Calu3 (cell line): ENCODE measurements at regions not wholly inside any gene's neighbourhood (a gene's known extent, or its start where the extent isn't known, plus 50 kb on each side); places are given as distances from the start of the nearest gene placed in this dataset.

ENCODE experiments used
- BruUV-seq: library from RNA; stranded (reverse); fragments of 400-500 nt; replicated peaks from 2 replicates; lab custom pipeline; 2021; lab: Mats Ljungman, UMichigan
- CTCF ChIA-PET: fragments of 300-600 bp; sonication (Branson Sonifier 250); formaldehyde crosslinking; loops from one replicate; lab custom pipeline; 2022; ENCODE audit warnings: antibody characterized with exemption; lab: Charles Lee
- DNase-seq: peaks from one replicate; pipeline ENCODE4 v3.0.0; 2022
- H3K27ac Mint-ChIP-seq: one replicate; pipeline ENCODE4 v1.8.0; 2022; ENCODE audit warnings: mixed read lengths; ENCODE audit not compliant: unreplicated experiment
- H3K27me3 Mint-ChIP-seq: one replicate; pipeline ENCODE4 v1.8.0; 2022; ENCODE audit warnings: mixed read lengths; ENCODE audit not compliant: unreplicated experiment
- H3K36me3 Mint-ChIP-seq: one replicate; pipeline ENCODE4 v1.8.0; 2022; ENCODE audit warnings: mild to moderate bottlenecking, moderate library complexity, mixed read lengths; ENCODE audit not compliant: insufficient read depth, unreplicated experiment
- H3K4me1 Mint-ChIP-seq: one replicate; pipeline ENCODE4 v1.8.0; 2022; ENCODE audit warnings: mild to moderate bottlenecking, low read depth, mixed read lengths; ENCODE audit not compliant: unreplicated experiment
- H3K4me3 Mint-ChIP-seq: one replicate; pipeline ENCODE4 v1.8.0; 2022; ENCODE audit warnings: mild to moderate bottlenecking, low read depth, moderate library complexity, mixed read lengths; ENCODE audit not compliant: unreplicated experiment
- H3K9me3 Mint-ChIP-seq: one replicate; pipeline ENCODE4 v1.8.0; 2022; ENCODE audit warnings: low read depth, mixed read lengths; ENCODE audit not compliant: unreplicated experiment
- intact Hi-C: fragments of 100-400 bp; cut with micrococcal nuclease; formaldehyde crosslinking; loops from one replicate; pipeline ENCODE4 v1.10.0; 2022; ENCODE audit not compliant: unreplicated experiment
- TF ChIP-seq, protein P1 (sequence below): fragments of 200-600 bp; IDR thresholded peaks from one replicate; pipeline ENCODE4 v1.8.0; 2022; ENCODE audit warnings: antibody characterized with exemption; ENCODE audit not compliant: unreplicated experiment

- H3K27ac Mint-ChIP-seq = no peak overlapping the region
Observed at GRCh38 chr11:127075758-127076157, 75.2 kb upstream of the KIRREL3 start.

DNA sequence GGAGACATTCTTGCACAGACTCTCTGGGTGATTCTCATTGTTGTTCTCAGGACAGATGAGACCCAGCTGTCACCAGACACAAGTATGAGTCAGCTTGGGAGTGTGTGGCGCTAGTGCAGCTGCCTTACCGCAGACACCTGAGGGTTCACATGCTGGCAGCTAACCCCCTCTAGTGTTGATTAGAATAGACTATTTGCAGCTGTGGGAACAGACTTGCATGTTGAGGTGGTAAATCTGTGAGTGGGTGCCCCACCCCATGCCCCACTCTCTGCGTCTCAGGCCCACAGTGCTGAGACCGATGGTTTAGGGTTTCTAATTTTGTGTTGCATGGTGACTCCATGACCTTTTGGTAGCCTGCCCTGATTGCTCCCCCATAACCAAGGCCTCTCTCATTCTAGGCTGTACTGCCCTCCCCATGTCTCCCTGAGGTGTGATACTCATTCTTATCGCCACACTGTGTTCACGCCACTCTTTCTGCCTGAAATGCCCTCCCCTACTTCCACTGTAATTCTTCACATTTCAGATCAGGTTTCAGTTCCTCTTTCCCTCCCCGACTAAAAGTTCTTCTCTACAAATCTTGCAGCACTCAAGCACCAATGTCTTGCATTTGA lies 73.7 kb upstream of the KIRREL3 start:
- Mint-ChIP-seq H3K4me1 (peaks cover 15% of the 10 kb centered on the region), H3K27me3 (no peaks in the 10 kb centered on the region), H3K36me3 (no peaks in the 10 kb centered on the region), H3K27ac (no peak overlapping the region), H3K4me3 (no peak overlapping the region), H3K9me3 (no peaks in the 10 kb centered on the region)
- CTCF ChIA-PET = interaction anchor here (0.7 to 1.7 kb wide), 7 partner anchors 56 to 358 kb away, joined by 3 to 7 read pairs (median 4); no protein-coding TSS in a partner anchor
- TF ChIP-seq, protein P1, sequence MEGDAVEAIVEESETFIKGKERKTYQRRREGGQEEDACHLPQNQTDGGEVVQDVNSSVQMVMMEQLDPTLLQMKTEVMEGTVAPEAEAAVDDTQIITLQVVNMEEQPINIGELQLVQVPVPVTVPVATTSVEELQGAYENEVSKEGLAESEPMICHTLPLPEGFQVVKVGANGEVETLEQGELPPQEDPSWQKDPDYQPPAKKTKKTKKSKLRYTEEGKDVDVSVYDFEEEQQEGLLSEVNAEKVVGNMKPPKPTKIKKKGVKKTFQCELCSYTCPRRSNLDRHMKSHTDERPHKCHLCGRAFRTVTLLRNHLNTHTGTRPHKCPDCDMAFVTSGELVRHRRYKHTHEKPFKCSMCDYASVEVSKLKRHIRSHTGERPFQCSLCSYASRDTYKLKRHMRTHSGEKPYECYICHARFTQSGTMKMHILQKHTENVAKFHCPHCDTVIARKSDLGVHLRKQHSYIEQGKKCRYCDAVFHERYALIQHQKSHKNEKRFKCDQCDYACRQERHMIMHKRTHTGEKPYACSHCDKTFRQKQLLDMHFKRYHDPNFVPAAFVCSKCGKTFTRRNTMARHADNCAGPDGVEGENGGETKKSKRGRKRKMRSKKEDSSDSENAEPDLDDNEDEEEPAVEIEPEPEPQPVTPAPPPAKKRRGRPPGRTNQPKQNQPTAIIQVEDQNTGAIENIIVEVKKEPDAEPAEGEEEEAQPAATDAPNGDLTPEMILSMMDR = peak; percentile 28
- intact Hi-C loops = loop anchor here (1.0 to 5.0 kb wide), 3 partner anchors 52 to 357 kb away; no protein-coding TSS in a partner anchor
- peak; percentile 60 for DNase-seq
- no TSS peak for BruUV-seq

More at GRCh38 chr11:127075758-127076157, 75.2 kb upstream of the KIRREL3 start:
- BruUV-seq = no TSS peak
- TF ChIP-seq, protein P1 = no peak
- Mint-ChIP-seq H3K9me3 (no peaks in the 10 kb centered on the region), H3K36me3 (no peaks in the 10 kb centered on the region), H3K27me3 (no peaks in the 10 kb centered on the region), H3K4me1 (peaks cover 15% of the 10 kb centered on the region), H3K4me3 (no peak overlapping the region)
- CTCF ChIA-PET = no interaction called here
- intact Hi-C loops = no loop called here
- DNase-seq = no peak

DNA sequence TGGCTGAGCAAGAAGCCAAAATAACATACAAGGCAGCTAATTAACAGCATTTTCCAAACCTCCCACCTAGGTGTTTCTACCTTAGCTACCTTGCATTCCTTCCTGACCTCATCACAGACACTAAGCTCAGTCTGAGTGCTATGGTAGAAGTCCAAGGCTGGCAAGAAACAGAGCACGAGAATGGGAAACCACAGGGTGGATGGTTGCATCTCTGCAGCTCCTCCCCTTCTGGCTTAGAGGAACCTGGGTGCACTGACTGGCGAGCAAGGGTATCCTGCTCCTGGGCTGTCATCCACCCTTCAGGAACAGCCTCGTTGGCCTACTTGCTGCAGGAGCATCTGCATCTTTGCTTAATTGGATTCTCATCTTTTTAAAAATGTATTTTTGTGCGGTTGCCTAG lies 73.1 kb upstream of the KIRREL3 start:
- BruUV-seq = no TSS peak
- TF ChIP-seq, protein P1 = no peak
- H3K27me3 Mint-ChIP-seq = no peaks in the 10 kb centered on the region
- peaks cover 15% of the 10 kb centered on the region for H3K4me1 Mint-ChIP-seq
- intact Hi-C loops = loop anchor here (1.0 to 5.0 kb wide), 3 partner anchors 51 to 356 kb away; no protein-coding TSS in a partner anchor
- H3K27ac Mint-ChIP-seq = no peak overlapping the region
- CTCF ChIA-PET = interaction anchor here (0.7 to 1.7 kb wide), 7 partner anchors 55 to 357 kb away, joined by 3 to 7 read pairs (median 4); no protein-coding TSS in a partner anchor
- H3K4me3 Mint-ChIP-seq = no peak overlapping the region
- DNase-seq = no peak
- H3K9me3 Mint-ChIP-seq = no peaks in the 10 kb centered on the region
- no peaks in the 10 kb centered on the region for H3K36me3 Mint-ChIP-seq

DNA sequence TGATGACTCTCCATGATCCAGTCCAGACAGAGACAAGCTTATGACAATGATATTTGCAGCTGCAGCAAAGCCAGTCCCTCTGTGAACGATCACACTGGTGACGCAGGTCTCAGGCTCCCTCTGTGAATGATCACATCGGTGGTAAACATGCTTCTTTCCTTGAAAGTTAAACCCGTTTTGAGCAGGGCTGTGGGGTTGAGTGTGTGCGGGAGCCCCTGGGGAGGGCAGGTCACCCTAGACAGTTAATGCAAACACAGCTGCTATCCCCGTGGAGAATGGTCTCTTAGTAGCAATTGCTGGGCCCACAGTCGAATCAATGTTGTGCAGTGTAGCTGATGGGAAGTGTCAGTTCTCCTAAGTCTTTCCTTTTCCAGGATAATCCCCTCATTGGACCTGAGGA lies 71.0 kb upstream of the KIRREL3 start:
- TF ChIP-seq, protein P1 = no peak
- BruUV-seq = no TSS peak
- peaks cover 15% of the 10 kb centered on the region for H3K4me1 Mint-ChIP-seq
- H3K9me3 Mint-ChIP-seq = no peaks in the 10 kb centered on the region
- H3K27ac Mint-ChIP-seq = no peak overlapping the region
- no peak overlapping the region for H3K4me3 Mint-ChIP-seq
- no peaks in the 10 kb centered on the region for H3K27me3 Mint-ChIP-seq
- H3K36me3 Mint-ChIP-seq = no peaks in the 10 kb centered on the region
- DNase-seq = no peak
- intact Hi-C loops = loop anchor here (5.0 kb wide), 2 partner anchors 49 to 354 kb away; no protein-coding TSS in a partner anchor
- CTCF ChIA-PET = no interaction called here
